ENCODE measurements at regions not wholly inside any gene's neighbourhood (a gene's known extent, or its start where the extent isn't known, plus 50 kb on each side); places are given as distances from the start of the nearest gene placed in this dataset.

DNA sequence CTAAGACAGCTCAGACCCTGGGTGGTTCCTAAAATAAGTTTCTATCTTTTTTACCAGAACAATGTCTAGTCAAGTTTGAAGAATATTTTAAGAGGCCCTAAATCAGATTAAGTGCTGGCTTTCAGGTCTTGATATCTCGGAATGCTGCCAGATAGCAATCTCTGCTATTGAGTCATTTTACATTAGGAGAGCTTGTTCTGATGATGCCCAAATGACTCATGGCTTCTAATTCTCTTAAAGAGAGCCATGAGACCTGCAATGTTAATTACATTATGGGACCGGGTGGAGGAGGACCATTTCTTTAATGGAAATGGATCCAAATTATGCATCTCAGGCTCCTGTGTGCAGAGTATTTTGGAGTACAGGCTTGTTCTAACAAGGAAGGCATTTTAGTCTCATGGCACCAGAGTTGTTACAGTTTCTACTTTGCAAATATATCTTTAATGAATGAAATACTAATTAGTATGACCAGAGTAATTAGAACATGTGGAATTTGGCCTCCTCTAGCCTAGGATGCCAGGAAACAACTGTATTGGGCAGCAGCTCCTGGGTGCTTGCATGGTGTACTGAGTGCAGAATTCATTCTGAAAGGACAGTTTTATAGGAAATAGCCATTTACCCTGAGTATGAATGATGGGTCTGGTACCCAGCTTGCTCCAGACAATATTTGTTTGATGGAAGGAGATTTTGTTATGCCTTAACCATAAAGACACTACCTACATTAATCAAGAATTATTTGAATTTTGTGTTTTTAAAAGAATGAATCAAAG is 94.0 kb upstream of the SULT1C3 start:
- Mint-ChIP-seq H3K4me3 (no peak overlapping the region), H3K36me3 (ENCODE audit: low read depth) (no peaks in the 10 kb centered on the region), H3K27me3 (ENCODE audit: low read depth) (peaks cover 3% of the 10 kb centered on the region), H3K27ac (no peak overlapping the region), H3K4me1 (no peaks in the 10 kb centered on the region), H3K9me3 (no peaks in the 10 kb centered on the region)
- TF ChIP-seq, protein P1, sequence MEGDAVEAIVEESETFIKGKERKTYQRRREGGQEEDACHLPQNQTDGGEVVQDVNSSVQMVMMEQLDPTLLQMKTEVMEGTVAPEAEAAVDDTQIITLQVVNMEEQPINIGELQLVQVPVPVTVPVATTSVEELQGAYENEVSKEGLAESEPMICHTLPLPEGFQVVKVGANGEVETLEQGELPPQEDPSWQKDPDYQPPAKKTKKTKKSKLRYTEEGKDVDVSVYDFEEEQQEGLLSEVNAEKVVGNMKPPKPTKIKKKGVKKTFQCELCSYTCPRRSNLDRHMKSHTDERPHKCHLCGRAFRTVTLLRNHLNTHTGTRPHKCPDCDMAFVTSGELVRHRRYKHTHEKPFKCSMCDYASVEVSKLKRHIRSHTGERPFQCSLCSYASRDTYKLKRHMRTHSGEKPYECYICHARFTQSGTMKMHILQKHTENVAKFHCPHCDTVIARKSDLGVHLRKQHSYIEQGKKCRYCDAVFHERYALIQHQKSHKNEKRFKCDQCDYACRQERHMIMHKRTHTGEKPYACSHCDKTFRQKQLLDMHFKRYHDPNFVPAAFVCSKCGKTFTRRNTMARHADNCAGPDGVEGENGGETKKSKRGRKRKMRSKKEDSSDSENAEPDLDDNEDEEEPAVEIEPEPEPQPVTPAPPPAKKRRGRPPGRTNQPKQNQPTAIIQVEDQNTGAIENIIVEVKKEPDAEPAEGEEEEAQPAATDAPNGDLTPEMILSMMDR (IDR thresholded peaks at IDR 0.05; ENCODE audit: unreplicated experiment in 3 of 3), result no peak

DNA sequence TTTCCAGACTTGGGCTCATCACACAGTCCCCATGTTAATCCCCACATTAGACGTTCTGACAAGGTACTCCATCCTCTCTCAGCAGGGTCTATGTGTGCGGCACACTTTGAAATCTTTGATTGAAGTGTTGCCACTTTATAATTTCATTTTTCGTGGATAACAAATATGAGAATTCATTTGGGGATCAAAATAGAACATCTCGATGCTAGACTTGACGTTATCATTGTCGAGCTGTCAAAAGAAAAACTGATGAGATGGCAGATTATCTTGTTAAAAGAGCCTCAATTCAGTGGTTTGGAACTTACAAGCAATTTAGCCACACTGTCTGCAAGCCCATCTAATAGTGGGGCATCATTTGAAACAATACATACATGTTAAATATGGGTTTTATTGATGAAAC is 91.2 kb upstream of the SULT1C3 start:
- TF ChIP-seq, protein P1 (IDR thresholded peaks at IDR 0.05; ENCODE audit: unreplicated experiment in 3 of 3), result no peak
- H3K4me3 Mint-ChIP-seq, result no peak overlapping the region
- H3K27me3 Mint-ChIP-seq (ENCODE audit: low read depth), result peaks cover 8% of the 10 kb centered on the region
- no peak overlapping the region for H3K27ac Mint-ChIP-seq
- no peaks in the 10 kb centered on the region for H3K36me3 Mint-ChIP-seq (ENCODE audit: low read depth)
- H3K9me3 Mint-ChIP-seq, result no peaks in the 10 kb centered on the region
- H3K4me1 Mint-ChIP-seq, result peaks cover under 1% of the 10 kb centered on the region

DNA sequence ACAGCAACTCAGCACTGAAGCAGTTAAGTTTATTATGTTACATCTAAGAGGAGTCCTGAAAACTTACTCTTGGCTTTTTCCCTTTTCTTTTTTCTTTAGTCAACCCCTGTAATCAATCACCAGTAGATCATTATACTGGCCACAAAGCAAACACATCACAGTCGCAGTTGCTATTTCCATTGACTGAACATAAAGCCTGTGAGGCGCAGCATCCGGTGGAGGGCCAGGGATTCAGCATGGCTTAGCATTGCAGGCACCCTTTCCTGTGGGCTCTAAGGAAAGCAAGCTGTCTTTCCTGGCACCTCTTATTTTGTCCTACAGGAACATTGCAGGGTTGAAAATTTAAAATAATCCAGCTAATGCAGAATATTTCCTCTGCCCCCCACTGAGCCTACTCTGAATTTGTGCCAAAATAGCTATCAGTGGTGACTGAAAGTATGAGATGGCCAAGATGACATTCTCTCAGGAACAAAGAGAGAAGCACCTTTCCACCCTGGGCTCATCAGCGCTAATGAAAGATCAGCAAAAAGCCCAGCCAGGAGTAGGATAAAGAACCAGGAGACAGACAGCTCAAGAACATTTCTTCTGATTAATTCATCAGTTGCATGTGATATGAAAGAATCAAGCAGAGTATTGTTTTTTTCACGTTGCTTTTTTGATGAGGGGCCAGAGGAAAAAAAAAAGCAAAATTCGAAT is 85.3 kb upstream of the SULT1C3 start:
- Mint-ChIP-seq H3K27ac (peak overlapping the region in 1 of 3 experiments; percentile 52), H3K4me3 (no peak overlapping the region), H3K4me1 (peaks cover 12% of the 10 kb centered on the region), H3K9me3 (no peaks in the 10 kb centered on the region), H3K27me3 (ENCODE audit: low read depth) (peaks cover 4% of the 10 kb centered on the region), H3K36me3 (ENCODE audit: low read depth) (no peaks in the 10 kb centered on the region)
- TF ChIP-seq, protein P1 (IDR thresholded peaks at IDR 0.05; ENCODE audit: unreplicated experiment in 3 of 3), result no peak

- peak overlapping the region in 1 of 3 experiments; percentile 70 for H3K27ac Mint-ChIP-seq
- peaks cover 17% of the 10 kb centered on the region for H3K4me1 Mint-ChIP-seq
- no peaks in the 10 kb centered on the region for H3K36me3 Mint-ChIP-seq (ENCODE audit: low read depth)
- TF ChIP-seq, protein P1 (IDR thresholded peaks at IDR 0.05; ENCODE audit: unreplicated experiment in 3 of 3), result no peak
- H3K9me3 Mint-ChIP-seq, result no peaks in the 10 kb centered on the region
- no peaks in the 10 kb centered on the region for H3K27me3 Mint-ChIP-seq (ENCODE audit: low read depth)
- H3K4me3 Mint-ChIP-seq, result no peak overlapping the region
Measured at GRCh38 chr2:108161298-108161697, 78.5 kb upstream of the SULT1C3 start.

DNA sequence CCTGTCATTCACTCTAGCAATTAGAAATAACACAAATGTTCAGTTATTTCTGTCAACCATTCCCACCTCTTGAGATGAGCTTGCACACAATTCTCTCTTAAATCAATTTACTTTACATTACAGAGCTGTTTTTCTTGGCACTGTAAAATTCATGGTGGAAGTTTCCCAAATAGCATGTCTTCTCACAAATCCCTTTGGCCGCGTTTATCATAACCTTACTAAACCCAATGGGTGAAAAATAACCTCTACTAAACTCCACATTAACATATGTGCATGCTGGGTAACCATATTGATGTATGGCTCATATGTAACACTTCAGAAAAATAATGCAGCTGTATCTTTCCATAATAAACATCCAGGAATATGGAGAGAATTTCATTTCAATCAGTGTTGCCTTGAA is 75.5 kb upstream of the SULT1C3 start:
- no peaks in the 10 kb centered on the region for H3K9me3 Mint-ChIP-seq
- no peak overlapping the region for H3K4me3 Mint-ChIP-seq
- H3K27ac Mint-ChIP-seq, result peak overlapping the region; percentile 35 to 91 (median 67)
- H3K27me3 Mint-ChIP-seq (ENCODE audit: low read depth), result no peaks in the 10 kb centered on the region
- no peaks in the 10 kb centered on the region for H3K36me3 Mint-ChIP-seq (ENCODE audit: low read depth)
- TF ChIP-seq, protein P1 (IDR thresholded peaks at IDR 0.05; ENCODE audit: unreplicated experiment in 3 of 3), result no peak
- peaks cover 17% of the 10 kb centered on the region for H3K4me1 Mint-ChIP-seq
